H9 (cell line): ENCODE measurements at regions not wholly inside any gene's neighbourhood (a gene's known extent, or its start where the extent isn't known, plus 50 kb on each side); places are given as distances from the start of the nearest gene placed in this dataset.

ENCODE experiments used
- DNase-seq: peaks from one replicate; pipeline ENCODE4 v3.0.0-alpha.2; 2017
- H2AFZ ChIP-seq: one replicate; pipeline ENCODE4 v1.6.1; 2013; ENCODE audit warnings: mild to moderate bottlenecking, low read length, control low read depth, moderate library complexity
- H2AK5ac ChIP-seq: 2 replicates; pipeline ENCODE4 v1.6.1; 2013; ENCODE audit warnings: low read length, control low read depth, mixed read lengths; ENCODE audit not compliant: insufficient read length
- H2BK120ac ChIP-seq: one replicate; pipeline ENCODE4 v1.6.1; 2013; ENCODE audit warnings: low read depth, mild to moderate bottlenecking, low read length, control low read depth, inconsistent platforms; ENCODE audit not compliant: poor library complexity, severe bottlenecking
- H2BK12ac ChIP-seq: 2 replicates; pipeline ENCODE4 v1.6.1; 2013; ENCODE audit warnings: low read length, control low read depth, mixed read lengths, low read depth; ENCODE audit not compliant: insufficient read length
- H2BK15ac ChIP-seq: 2 replicates; pipeline ENCODE4 v1.6.1; 2013; ENCODE audit warnings: low read depth, low read length, control low read depth
- H2BK20ac ChIP-seq: one replicate; pipeline ENCODE4 v1.6.1; 2013; ENCODE audit warnings: low read depth, mild to moderate bottlenecking, low read length, control low read depth, inconsistent platforms; ENCODE audit not compliant: poor library complexity, severe bottlenecking
- H2BK5ac ChIP-seq: 2 replicates; pipeline ENCODE4 v1.6.1; 2013; ENCODE audit warnings: low read length, control low read depth, mixed read lengths; ENCODE audit not compliant: insufficient read length
- H3K14ac ChIP-seq: 2 replicates; pipeline ENCODE4 v1.6.1; 2013; ENCODE audit warnings: low read length, control low read depth; ENCODE audit not compliant: insufficient read depth
- H3K18ac ChIP-seq: 2 replicates; pipeline ENCODE4 v1.6.1; 2013; ENCODE audit warnings: low read depth, mild to moderate bottlenecking, mixed read lengths, low read length, control low read depth; ENCODE audit not compliant: insufficient read length
- H3K23ac ChIP-seq: 2 replicates; pipeline ENCODE4 v1.6.1; 2013; ENCODE audit warnings: low read length, control low read depth, mixed read lengths, low read depth; ENCODE audit not compliant: insufficient read length
- H3K23me2 ChIP-seq: 2 replicates; pipeline ENCODE4 v1.6.1; 2013; ENCODE audit warnings: low read depth, mild to moderate bottlenecking, mixed read lengths, low read length, control low read depth; ENCODE audit not compliant: insufficient read length, poor library complexity, severe bottlenecking
- H3K27ac ChIP-seq: 2 replicates; pipeline ENCODE4 v1.5.1; 2013; ENCODE audit warnings: low read length, control low read depth, mixed read lengths, low read depth; ENCODE audit not compliant: insufficient read length
- H3K27me3 ChIP-seq: 2 replicates; pipeline ENCODE4 v1.6.1; 2013; ENCODE audit warnings: low read length, control low read depth, inconsistent platforms; ENCODE audit not compliant: insufficient read depth
- H3K4ac ChIP-seq: 2 replicates; pipeline ENCODE4 v1.6.1; 2013; ENCODE audit warnings: low read depth, mild to moderate bottlenecking, control low read depth, inconsistent platforms, low read length, moderate library complexity
- H3K4me1 ChIP-seq: 2 replicates; pipeline ENCODE4 v1.6.1; 2013; ENCODE audit warnings: low read length, control low read depth, inconsistent platforms; ENCODE audit not compliant: insufficient read depth
- H3K4me2 ChIP-seq: 2 replicates; pipeline ENCODE4 v1.6.1; 2013; ENCODE audit warnings: low read length, control low read depth, mixed read lengths; ENCODE audit not compliant: insufficient read length, insufficient read depth
- H3K56ac ChIP-seq: 2 replicates; pipeline ENCODE4 v1.6.1; 2013; ENCODE audit warnings: low read depth, mild to moderate bottlenecking, mixed read lengths, low read length, control low read depth; ENCODE audit not compliant: insufficient read length
- H3K79me1 ChIP-seq: 2 replicates; pipeline ENCODE4 v1.6.1; 2013; ENCODE audit warnings: low read depth, mild to moderate bottlenecking, moderate library complexity, low read length, control low read depth, inconsistent platforms; ENCODE audit not compliant: insufficient read depth, poor library complexity, severe bottlenecking
- H3K79me2 ChIP-seq: 2 replicates; pipeline ENCODE4 v1.6.1; 2013; ENCODE audit warnings: low read length, control low read depth, inconsistent platforms; ENCODE audit not compliant: insufficient read depth
- H3K9ac ChIP-seq: 2 replicates; pipeline ENCODE4 v1.6.1; 2013; ENCODE audit warnings: low read length, control low read depth, mixed read lengths; ENCODE audit not compliant: insufficient read length; ENCODE audit errors: extremely low read depth
- H3K9me3 ChIP-seq: one replicate; pipeline ENCODE4 v1.6.1; 2013; ENCODE audit warnings: low read depth, low read length, inconsistent platforms; ENCODE audit not compliant: control insufficient read depth
- H3T11ph ChIP-seq: one replicate; pipeline ENCODE4 v1.6.1; 2013; ENCODE audit warnings: mild to moderate bottlenecking, low read length, control low read depth, inconsistent platforms
- H4K20me1 ChIP-seq: one replicate; pipeline ENCODE4 v1.6.1; 2013; ENCODE audit not compliant: control insufficient read depth, insufficient read length, insufficient read depth
- H4K5ac ChIP-seq: 2 replicates; pipeline ENCODE4 v1.6.1; 2013; ENCODE audit warnings: low read depth, mild to moderate bottlenecking, mixed read lengths, low read length, control low read depth; ENCODE audit not compliant: insufficient read length
- H4K8ac ChIP-seq: replicated peaks from 2 replicates; pipeline ENCODE4 v1.6.1; 2013; ENCODE audit warnings: low read length, control low read depth, mixed read lengths, low read depth; ENCODE audit not compliant: insufficient read length
- H4K91ac ChIP-seq: 2 replicates; pipeline ENCODE4 v1.6.1; 2013; ENCODE audit warnings: low read depth, mild to moderate bottlenecking, moderate library complexity, mixed read lengths, low read length, control low read depth; ENCODE audit not compliant: insufficient read length
- H3K27ac Mint-ChIP-seq, 3 experiments: 2 replicates in 2 of 3; 3 replicates in 1 of 3; pipeline ENCODE4 v1.8.0; 2020 to 2021; ENCODE audit warnings: mixed read lengths in 3 of 3, mild to moderate bottlenecking in 1 of 3, moderate library complexity in 1 of 3
- H3K27me3 Mint-ChIP-seq: 2 replicates; pipeline ENCODE4 v1.8.0; 2021; ENCODE audit warnings: low read depth, mild to moderate bottlenecking, moderate library complexity, mixed read lengths
- H3K36me3 Mint-ChIP-seq, 3 experiments: 2 replicates in 2 of 3; 3 replicates in 1 of 3; pipeline ENCODE4 v1.8.0; 2020 to 2021; ENCODE audit warnings: low read depth in 3 of 3, mixed read lengths in 3 of 3; ENCODE audit not compliant: insufficient read depth in 1 of 3
- H3K4me1 Mint-ChIP-seq, 2 experiments: 2 replicates each; pipeline ENCODE4 v1.8.0; 2020; ENCODE audit warnings: mixed read lengths in 2 of 2
- H3K4me3 Mint-ChIP-seq, 2 experiments: 2 replicates in 1 of 2; 3 replicates in 1 of 2; pipeline ENCODE4 v1.8.0; 2020 to 2021; ENCODE audit warnings: mild to moderate bottlenecking in 2 of 2, mixed read lengths in 2 of 2, moderate library complexity in 1 of 2
- H3K9me3 Mint-ChIP-seq, 2 experiments: 2 replicates in 1 of 2; 3 replicates in 1 of 2; pipeline ENCODE4 v1.8.0; 2020; ENCODE audit warnings: mild to moderate bottlenecking in 2 of 2, mixed read lengths in 2 of 2, moderate library complexity in 1 of 2
- WGBS: extraction: QIAGEN DNeasy Blood & Tissue Kit; methylation state at CpG from one replicate; pipeline ENCODE4 v1.1.7; 2013; ENCODE audit warnings: missing lambda C conversion rate, low lambda C conversion rate, mixed read lengths; ENCODE audit not compliant: insufficient read length; ENCODE audit errors: extremely low coverage; 5-methylcytosine and 5-hydroxymethylcytosine counted together
- TF ChIP-seq, protein P1 (sequence below): fragments of 200-600 bp; sonication (generic); conservative IDR thresholded peaks from 3 replicates; pipeline ENCODE4 v1.8.0; 2021; ENCODE audit warnings: antibody characterized with exemption, mild to moderate bottlenecking

- Histone ChIP-seq H3K23ac (no peak overlapping the region), H3K79me2 (no peaks in the 10 kb centered on the region), H2BK12ac (no peak overlapping the region), H4K8ac (no peak overlapping the region), H2BK20ac (no peak overlapping the region), H3K56ac (no peak overlapping the region), H2BK15ac (no peak overlapping the region), H3K9me3 (no peaks in the 10 kb centered on the region), H3K9ac (no peak overlapping the region), H3T11ph (no peak overlapping the region), H3K4me1 (no peaks in the 10 kb centered on the region), H4K5ac (no peak overlapping the region), H3K4ac (no peak overlapping the region), H2AK5ac (no peak overlapping the region), H4K91ac (no peak overlapping the region), H4K20me1 (no peaks in the 10 kb centered on the region), H2AFZ (no peak overlapping the region), H3K23me2 (no peaks in the 10 kb centered on the region), H2BK5ac (no peak overlapping the region), H3K14ac (no peak overlapping the region), H3K4me2 (no peak overlapping the region), H3K18ac (no peak overlapping the region), H3K27me3 (no peaks in the 10 kb centered on the region), H2BK120ac (no peak overlapping the region), H3K27ac (no peak overlapping the region), H3K79me1 (no peaks in the 10 kb centered on the region)
- no peaks in the 10 kb centered on the region for H3K36me3 Mint-ChIP-seq
- no peaks in the 10 kb centered on the region; the same call in 1 of the 2 replicates for H3K27me3 Mint-ChIP-seq
- DNase-seq: no peak
- WGBS: no CpG with 5 or more reads among the region's 3 CpGs
- no peak overlapping the region for H3K27ac Mint-ChIP-seq
- TF ChIP-seq, protein P1, sequence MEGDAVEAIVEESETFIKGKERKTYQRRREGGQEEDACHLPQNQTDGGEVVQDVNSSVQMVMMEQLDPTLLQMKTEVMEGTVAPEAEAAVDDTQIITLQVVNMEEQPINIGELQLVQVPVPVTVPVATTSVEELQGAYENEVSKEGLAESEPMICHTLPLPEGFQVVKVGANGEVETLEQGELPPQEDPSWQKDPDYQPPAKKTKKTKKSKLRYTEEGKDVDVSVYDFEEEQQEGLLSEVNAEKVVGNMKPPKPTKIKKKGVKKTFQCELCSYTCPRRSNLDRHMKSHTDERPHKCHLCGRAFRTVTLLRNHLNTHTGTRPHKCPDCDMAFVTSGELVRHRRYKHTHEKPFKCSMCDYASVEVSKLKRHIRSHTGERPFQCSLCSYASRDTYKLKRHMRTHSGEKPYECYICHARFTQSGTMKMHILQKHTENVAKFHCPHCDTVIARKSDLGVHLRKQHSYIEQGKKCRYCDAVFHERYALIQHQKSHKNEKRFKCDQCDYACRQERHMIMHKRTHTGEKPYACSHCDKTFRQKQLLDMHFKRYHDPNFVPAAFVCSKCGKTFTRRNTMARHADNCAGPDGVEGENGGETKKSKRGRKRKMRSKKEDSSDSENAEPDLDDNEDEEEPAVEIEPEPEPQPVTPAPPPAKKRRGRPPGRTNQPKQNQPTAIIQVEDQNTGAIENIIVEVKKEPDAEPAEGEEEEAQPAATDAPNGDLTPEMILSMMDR: no peak
- no peaks in the 10 kb centered on the region for H3K9me3 Mint-ChIP-seq
- no peaks in the 10 kb centered on the region for H3K4me1 Mint-ChIP-seq
- no peak overlapping the region for H3K4me3 Mint-ChIP-seq
These were observed 134.1 kb downstream of the ZC3H11B start for GRCh38 chr1:219478811-219479210.
